GM18909 (cell line): ENCODE measurements at regions not wholly inside any gene's neighbourhood (a gene's known extent, or its start where the extent isn't known, plus 50 kb on each side); places are given as distances from the start of the nearest gene placed in this dataset.
"Not testable (repeated sequence)": the region's sequence is repeated elsewhere in the genome, so short reads cannot be mapped to it uniquely, and the experiment has no call there.

Experiments
- ATAC-seq: cut with Tn5 transposase; IDR thresholded peaks from one replicate; pipeline ENCODE4 v1.9.1; 2021; ENCODE audit warnings: mild to moderate bottlenecking; ENCODE audit not compliant: unreplicated experiment, poor library complexity

GRCh38 chr6:126944512-126944911 is 174.0 kb upstream of the RSPO3 start:
- ATAC-seq, result no peak

GRCh38 chr6:126945150-126945685 is 173.3 kb upstream of the RSPO3 start:
- no peak for ATAC-seq

GRCh38 chr6:126945812-126946360 is 172.6 kb upstream of the RSPO3 start:
- no peak for ATAC-seq

GRCh38 chr6:126947070-126947469 is 171.4 kb upstream of the RSPO3 start:
- ATAC-seq, result no peak

- no peak for ATAC-seq
These were observed 168.7 kb upstream of the RSPO3 start for GRCh38 chr6:126949786-126950185.

GRCh38 chr6:126955621-126956020 is 162.8 kb upstream of the RSPO3 start:
- no peak for ATAC-seq

- no peak for ATAC-seq
These were observed 160.8 kb upstream of the RSPO3 start for GRCh38 chr6:126957721-126958120.

GRCh38 chr6:126959765-126960164 is 158.7 kb upstream of the RSPO3 start:
- no peak for ATAC-seq

- ATAC-seq, result no peak
These were observed 155.2 kb upstream of the RSPO3 start for GRCh38 chr6:126963077-126963809.

- no peak for ATAC-seq
These were observed 151.0 kb upstream of the RSPO3 start for GRCh38 chr6:126967296-126968005.

GRCh38 chr6:126976253-126976797 is 142.1 kb upstream of the RSPO3 start:
- ATAC-seq, result no peak

GRCh38 chr6:126983779-126984178 is 134.7 kb upstream of the RSPO3 start:
- no peak for ATAC-seq

- ATAC-seq, result not testable (repeated sequence)
These were observed 130.3 kb upstream of the RSPO3 start for GRCh38 chr6:126988125-126988524.

GRCh38 chr6:127000631-127001030 is 117.8 kb upstream of the RSPO3 start:
- ATAC-seq, result no peak

- no peak for ATAC-seq
These were observed 104.6 kb upstream of the RSPO3 start for GRCh38 chr6:127013865-127014264.

GRCh38 chr6:127015858-127016257 is 102.6 kb upstream of the RSPO3 start:
- no peak for ATAC-seq

GRCh38 chr6:127019828-127020227 is 98.6 kb upstream of the RSPO3 start:
- no peak for ATAC-seq

GRCh38 chr6:127022302-127022701 is 96.2 kb upstream of the RSPO3 start:
- no peak for ATAC-seq

- no peak for ATAC-seq
These were observed 95.3 kb upstream of the RSPO3 start for GRCh38 chr6:127023001-127023778.

GRCh38 chr6:127026247-127026646 is 92.2 kb upstream of the RSPO3 start:
- ATAC-seq, result no peak
